ENCODE measurements at regions not wholly inside any gene's neighbourhood (a gene's known extent, or its start where the extent isn't known, plus 50 kb on each side); places are given as distances from the start of the nearest gene placed in this dataset. TPM values are rescaled to one million over a fixed set of nuclear protein-coding genes. Genes with fewer than 3 reads are reported as not detected.
"Not testable (repeated sequence)": the region's sequence is repeated elsewhere in the genome, so short reads cannot be mapped to it uniquely, and the experiment has no call there.

DNA sequence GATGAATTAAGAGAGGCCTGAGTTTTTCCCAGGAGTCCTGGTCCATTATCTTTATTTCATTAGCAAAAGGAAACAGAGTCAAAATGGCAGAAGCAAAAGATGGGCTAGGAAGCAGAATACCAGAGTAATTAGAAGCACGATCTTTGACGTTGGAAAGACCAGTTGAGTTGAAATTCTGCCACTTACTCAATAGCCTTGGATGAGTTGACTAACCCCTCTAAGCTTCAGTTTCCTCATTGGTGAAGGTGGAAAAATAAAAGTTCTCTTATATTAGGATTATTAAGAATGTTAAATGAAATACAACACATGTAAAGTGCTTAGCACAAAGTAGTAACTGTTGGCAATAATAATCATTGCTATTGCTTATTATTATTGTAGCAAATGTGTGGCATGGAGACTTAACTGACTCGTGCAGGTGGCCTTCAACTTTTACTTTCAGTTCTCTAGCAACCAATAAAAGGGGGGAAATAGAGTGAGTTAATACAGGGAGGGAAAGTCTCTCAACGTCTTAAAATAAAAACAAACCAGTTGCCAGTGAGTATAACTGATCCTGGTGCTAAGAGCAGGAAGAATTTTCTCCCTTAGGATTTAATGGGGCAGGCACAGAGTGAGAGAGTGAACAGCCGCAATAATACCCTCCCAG is 50.8 kb upstream of the ACBD5 start:
- H3K36me3 ChIP-seq (ENCODE audit: control insufficient read depth in 2 of 2, extremely low read depth in 1 of 2, insufficient read depth in 2 of 2, low read length in 2 of 2); POLR2A ChIA-PET; H3K4me3 ChIP-seq (replicated peaks in 1 of 3; ENCODE audit: insufficient read depth in 1 of 3, low read depth in 1 of 3, low read length in 3 of 3); H2AFZ ChIP-seq (ENCODE audit: low read depth, low read length); H3K27ac ChIP-seq (ENCODE audit: insufficient read depth, low read depth, low read length); H3K9me3 ChIP-seq (replicated peaks; ENCODE audit: control insufficient read depth, insufficient read depth, low read length); DNase-seq (ENCODE audit: low read depth, low spot score); dilution Hi-C loops (cut with MboI; ENCODE audit: extremely low pct_ligation_motif_present, low sequenced_read_pairs); H3K9ac ChIP-seq (replicated peaks; ENCODE audit: extremely low read depth, insufficient read depth, low read length); H3K4me1 ChIP-seq (ENCODE audit: control insufficient read depth, extremely low read depth, insufficient read depth, low read length); H3K9me1 ChIP-seq (replicated peaks; ENCODE audit: control insufficient read depth, extremely low read depth, insufficient read depth, low read length); H3K27me3 ChIP-seq (ENCODE audit: control insufficient read depth in 2 of 2, insufficient read depth in 2 of 2, low read length in 2 of 2); H4K20me1 ChIP-seq (replicated peaks; ENCODE audit: control insufficient read depth, extremely low read depth, insufficient read depth, low read length); H3K4me2 ChIP-seq (ENCODE audit: insufficient read depth, low read length); BruUV-seq (replicated peaks); intact Hi-C loops (cut with micrococcal nuclease); H3K79me2 ChIP-seq (ENCODE audit: control insufficient read depth, insufficient read depth, low read length): not testable (repeated sequence)
- CTCF ChIA-PET, result interaction anchor here (1.0 kb wide), 1 partner anchor 68 kb away, joined by 5 read pairs; no protein-coding TSS in a partner anchor
- peak; percentile 12 for FAIRE-seq

Small RNA genes in the stretch of these regions (small RNA-seq; reads per million reads assigned to genes)
- gene RNU6-452P (ENCODE audit: insufficient read depth, insufficient read length, low read depth, low replicate concordance) (not detected), gene RNU6-666P (ENCODE audit: insufficient read depth, insufficient read length, low read depth, low replicate concordance) (not detected), gene TRIAP1P1 (ENCODE audit: insufficient read depth, insufficient read length, low read depth, low replicate concordance) (not detected)
